ENCODE measurements at regions not wholly inside any gene's neighbourhood (a gene's known extent, or its start where the extent isn't known, plus 50 kb on each side); places are given as distances from the start of the nearest gene placed in this dataset.

DNA sequence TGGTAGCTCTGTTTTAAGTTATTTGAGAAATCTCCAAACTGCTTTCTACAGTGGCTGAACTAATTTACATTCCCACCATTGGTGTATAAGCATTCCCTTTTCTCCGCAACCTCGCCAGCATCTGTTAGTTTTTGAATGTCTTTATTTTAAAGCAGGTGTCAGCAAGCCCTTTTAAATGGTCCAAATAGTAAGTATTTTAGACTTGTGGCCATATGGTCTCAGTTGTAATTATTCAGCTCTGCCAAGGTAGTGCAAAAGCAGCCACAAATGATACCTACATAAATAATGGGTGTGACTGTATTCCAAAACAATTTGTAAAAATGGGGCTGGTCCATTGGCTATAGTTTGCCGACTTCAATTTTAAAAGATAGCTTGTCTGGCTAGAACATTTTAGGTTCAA lies 58.7 kb upstream of the TMTC4 start (continued):
- TF ChIP-seq NANOG (IDR thresholded peaks at IDR 0.05; ENCODE audit: insufficient read depth, low read depth, low read length, poor library complexity, severe bottlenecking): no peak
- TF ChIP-seq TAF1 (IDR thresholded peaks at IDR 0.05; ENCODE audit: low read depth, low read length): no peak
- TF ChIP-seq YY1 (IDR thresholded peaks at IDR 0.05; ENCODE audit: low read depth, low read length): no peak
- TF ChIP-seq, protein P1, sequence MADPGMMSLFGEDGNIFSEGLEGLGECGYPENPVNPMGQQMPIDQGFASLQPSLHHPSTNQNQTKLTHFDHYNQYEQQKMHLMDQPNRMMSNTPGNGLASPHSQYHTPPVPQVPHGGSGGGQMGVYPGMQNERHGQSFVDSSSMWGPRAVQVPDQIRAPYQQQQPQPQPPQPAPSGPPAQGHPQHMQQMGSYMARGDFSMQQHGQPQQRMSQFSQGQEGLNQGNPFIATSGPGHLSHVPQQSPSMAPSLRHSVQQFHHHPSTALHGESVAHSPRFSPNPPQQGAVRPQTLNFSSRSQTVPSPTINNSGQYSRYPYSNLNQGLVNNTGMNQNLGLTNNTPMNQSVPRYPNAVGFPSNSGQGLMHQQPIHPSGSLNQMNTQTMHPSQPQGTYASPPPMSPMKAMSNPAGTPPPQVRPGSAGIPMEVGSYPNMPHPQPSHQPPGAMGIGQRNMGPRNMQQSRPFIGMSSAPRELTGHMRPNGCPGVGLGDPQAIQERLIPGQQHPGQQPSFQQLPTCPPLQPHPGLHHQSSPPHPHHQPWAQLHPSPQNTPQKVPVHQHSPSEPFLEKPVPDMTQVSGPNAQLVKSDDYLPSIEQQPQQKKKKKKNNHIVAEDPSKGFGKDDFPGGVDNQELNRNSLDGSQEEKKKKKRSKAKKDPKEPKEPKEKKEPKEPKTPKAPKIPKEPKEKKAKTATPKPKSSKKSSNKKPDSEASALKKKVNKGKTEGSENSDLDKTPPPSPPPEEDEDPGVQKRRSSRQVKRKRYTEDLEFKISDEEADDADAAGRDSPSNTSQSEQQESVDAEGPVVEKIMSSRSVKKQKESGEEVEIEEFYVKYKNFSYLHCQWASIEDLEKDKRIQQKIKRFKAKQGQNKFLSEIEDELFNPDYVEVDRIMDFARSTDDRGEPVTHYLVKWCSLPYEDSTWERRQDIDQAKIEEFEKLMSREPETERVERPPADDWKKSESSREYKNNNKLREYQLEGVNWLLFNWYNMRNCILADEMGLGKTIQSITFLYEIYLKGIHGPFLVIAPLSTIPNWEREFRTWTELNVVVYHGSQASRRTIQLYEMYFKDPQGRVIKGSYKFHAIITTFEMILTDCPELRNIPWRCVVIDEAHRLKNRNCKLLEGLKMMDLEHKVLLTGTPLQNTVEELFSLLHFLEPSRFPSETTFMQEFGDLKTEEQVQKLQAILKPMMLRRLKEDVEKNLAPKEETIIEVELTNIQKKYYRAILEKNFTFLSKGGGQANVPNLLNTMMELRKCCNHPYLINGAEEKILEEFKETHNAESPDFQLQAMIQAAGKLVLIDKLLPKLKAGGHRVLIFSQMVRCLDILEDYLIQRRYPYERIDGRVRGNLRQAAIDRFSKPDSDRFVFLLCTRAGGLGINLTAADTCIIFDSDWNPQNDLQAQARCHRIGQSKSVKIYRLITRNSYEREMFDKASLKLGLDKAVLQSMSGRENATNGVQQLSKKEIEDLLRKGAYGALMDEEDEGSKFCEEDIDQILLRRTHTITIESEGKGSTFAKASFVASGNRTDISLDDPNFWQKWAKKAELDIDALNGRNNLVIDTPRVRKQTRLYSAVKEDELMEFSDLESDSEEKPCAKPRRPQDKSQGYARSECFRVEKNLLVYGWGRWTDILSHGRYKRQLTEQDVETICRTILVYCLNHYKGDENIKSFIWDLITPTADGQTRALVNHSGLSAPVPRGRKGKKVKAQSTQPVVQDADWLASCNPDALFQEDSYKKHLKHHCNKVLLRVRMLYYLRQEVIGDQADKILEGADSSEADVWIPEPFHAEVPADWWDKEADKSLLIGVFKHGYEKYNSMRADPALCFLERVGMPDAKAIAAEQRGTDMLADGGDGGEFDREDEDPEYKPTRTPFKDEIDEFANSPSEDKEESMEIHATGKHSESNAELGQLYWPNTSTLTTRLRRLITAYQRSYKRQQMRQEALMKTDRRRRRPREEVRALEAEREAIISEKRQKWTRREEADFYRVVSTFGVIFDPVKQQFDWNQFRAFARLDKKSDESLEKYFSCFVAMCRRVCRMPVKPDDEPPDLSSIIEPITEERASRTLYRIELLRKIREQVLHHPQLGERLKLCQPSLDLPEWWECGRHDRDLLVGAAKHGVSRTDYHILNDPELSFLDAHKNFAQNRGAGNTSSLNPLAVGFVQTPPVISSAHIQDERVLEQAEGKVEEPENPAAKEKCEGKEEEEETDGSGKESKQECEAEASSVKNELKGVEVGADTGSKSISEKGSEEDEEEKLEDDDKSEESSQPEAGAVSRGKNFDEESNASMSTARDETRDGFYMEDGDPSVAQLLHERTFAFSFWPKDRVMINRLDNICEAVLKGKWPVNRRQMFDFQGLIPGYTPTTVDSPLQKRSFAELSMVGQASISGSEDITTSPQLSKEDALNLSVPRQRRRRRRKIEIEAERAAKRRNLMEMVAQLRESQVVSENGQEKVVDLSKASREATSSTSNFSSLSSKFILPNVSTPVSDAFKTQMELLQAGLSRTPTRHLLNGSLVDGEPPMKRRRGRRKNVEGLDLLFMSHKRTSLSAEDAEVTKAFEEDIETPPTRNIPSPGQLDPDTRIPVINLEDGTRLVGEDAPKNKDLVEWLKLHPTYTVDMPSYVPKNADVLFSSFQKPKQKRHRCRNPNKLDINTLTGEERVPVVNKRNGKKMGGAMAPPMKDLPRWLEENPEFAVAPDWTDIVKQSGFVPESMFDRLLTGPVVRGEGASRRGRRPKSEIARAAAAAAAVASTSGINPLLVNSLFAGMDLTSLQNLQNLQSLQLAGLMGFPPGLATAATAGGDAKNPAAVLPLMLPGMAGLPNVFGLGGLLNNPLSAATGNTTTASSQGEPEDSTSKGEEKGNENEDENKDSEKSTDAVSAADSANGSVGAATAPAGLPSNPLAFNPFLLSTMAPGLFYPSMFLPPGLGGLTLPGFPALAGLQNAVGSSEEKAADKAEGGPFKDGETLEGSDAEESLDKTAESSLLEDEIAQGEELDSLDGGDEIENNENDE (IDR thresholded peaks at IDR 0.05; ENCODE audit: insufficient replicate concordance, low read length): no peak
